Neural cell (in vitro differentiated cells): ENCODE measurements at regions not wholly inside any gene's neighbourhood (a gene's known extent, or its start where the extent isn't known, plus 50 kb on each side); places are given as distances from the start of the nearest gene placed in this dataset.

ENCODE experiments used
- H2AFZ ChIP-seq: fragments of 200-600, 300-800 bp; sonication (generic), shearing (Covaris generic); 2 replicates; pipeline ENCODE4 v1.6.0; 2014; ENCODE audit warnings: low read depth, mild to moderate bottlenecking, antibody characterized with exemption, low read length, moderate library complexity
- H3F3A ChIP-seq: fragments of 200-600 bp; shearing (Covaris generic); 2 replicates; pipeline ENCODE4 v1.6.1; 2016; ENCODE audit warnings: mild to moderate bottlenecking, moderate library complexity, mixed read lengths, antibody characterized with exemption, low read length; ENCODE audit not compliant: insufficient read depth, poor library complexity, severe bottlenecking
- H3K27ac ChIP-seq: fragments of 200-600, 300-800 bp; sonication (generic), shearing (Covaris generic); 2 replicates; pipeline ENCODE4 v1.5.1; 2014; ENCODE audit warnings: mild to moderate bottlenecking, low read length, moderate library complexity
- H3K27me3 ChIP-seq: fragments of 300-800, 200-600 bp; sonication (generic), shearing (Covaris generic); 2 replicates; pipeline ENCODE4 v1.6.0; 2014; ENCODE audit warnings: mild to moderate bottlenecking, low read depth, low read length, moderate library complexity; ENCODE audit not compliant: insufficient read depth
- H3K36me3 ChIP-seq: fragments of 300-800, 200-600 bp; sonication (generic), shearing (Covaris generic); 2 replicates; pipeline ENCODE4 v1.5.1; 2014; ENCODE audit warnings: mild to moderate bottlenecking, antibody characterized with exemption, low read length, moderate library complexity; ENCODE audit not compliant: insufficient read depth
- H3K4me2 ChIP-seq: fragments of 300-800, 200-600 bp; sonication (generic), shearing (Covaris generic); 2 replicates; pipeline ENCODE4 v1.6.0; 2014; ENCODE audit warnings: mild to moderate bottlenecking, low read length
- H3K4me3 ChIP-seq: fragments of 300-800, 200-600 bp; sonication (generic), shearing (Covaris generic); 2 replicates; pipeline ENCODE4 v1.5.1; 2014; ENCODE audit warnings: mild to moderate bottlenecking, low read length, moderate library complexity
- H3K79me2 ChIP-seq: fragments of 200-600 bp; shearing (Covaris generic); replicated peaks from 2 replicates; pipeline ENCODE4 v1.6.0; 2014; ENCODE audit warnings: mild to moderate bottlenecking, low read length, moderate library complexity; ENCODE audit not compliant: insufficient read depth
- H3K9ac ChIP-seq: fragments of 300-800, 200-600 bp; sonication (generic), shearing (Covaris generic); 2 replicates; pipeline ENCODE4 v1.6.1; 2016; ENCODE audit warnings: mild to moderate bottlenecking, low read length, mixed read lengths
- H3K9me2 ChIP-seq: fragments of 200-600 bp; shearing (Covaris generic); 2 replicates; pipeline ENCODE4 v1.6.1; 2016; ENCODE audit warnings: mild to moderate bottlenecking, low read length, mixed read lengths; ENCODE audit not compliant: insufficient read depth
- H3K9me3 ChIP-seq: fragments of 200-600, 300-800 bp; sonication (generic), shearing (Covaris generic); 2 replicates; pipeline ENCODE4 v1.6.1; 2016; ENCODE audit warnings: mild to moderate bottlenecking, mixed run types, low read length, moderate library complexity, mixed read lengths
- H4K20me1 ChIP-seq: fragments of 200-600 bp; shearing (Covaris generic); 2 replicates; pipeline ENCODE4 v1.6.1; 2016; ENCODE audit warnings: mild to moderate bottlenecking, mixed run types; ENCODE audit not compliant: insufficient read depth
- CTCF ChIP-seq: fragments of 450-650 bp; IDR thresholded peaks from 2 replicates; pipeline ENCODE4 v1.5.1; 2014; ENCODE audit warnings: antibody characterized with exemption, mild to moderate bottlenecking, moderate library complexity; ENCODE audit not compliant: poor library complexity, severe bottlenecking
- EP300 ChIP-seq: fragments of 450-650 bp; conservative IDR thresholded peaks from 2 replicates; pipeline ENCODE4 v1.6.1; 2014; ENCODE audit warnings: antibody characterized with exemption, mild to moderate bottlenecking, moderate library complexity; ENCODE audit not compliant: poor library complexity, severe bottlenecking
- EZH2 ChIP-seq: fragments of 200-600, 300-800 bp; shearing (Covaris generic), sonication (generic); IDR thresholded peaks from 2 replicates; pipeline ENCODE4 v1.6.1; 2014; ENCODE audit warnings: antibody characterized with exemption, low read length, borderline replicate concordance, mild to moderate bottlenecking; ENCODE audit not compliant: insufficient read depth, poor library complexity, severe bottlenecking
- MXI1 ChIP-seq: fragments of 450-650 bp; conservative IDR thresholded peaks from 2 replicates; pipeline ENCODE4 v1.6.1; 2014; ENCODE audit warnings: antibody characterized with exemption, mild to moderate bottlenecking; ENCODE audit not compliant: poor library complexity, severe bottlenecking
- POLR2AphosphoS5 ChIP-seq: IDR thresholded peaks from 2 replicates; pipeline ENCODE4 v1.6.1; 2012
- RAD21 ChIP-seq: fragments of 450-650 bp; conservative IDR thresholded peaks from 2 replicates; pipeline ENCODE4 v1.6.1; 2014; ENCODE audit warnings: antibody characterized with exemption, mild to moderate bottlenecking, moderate library complexity
- REST ChIP-seq: IDR thresholded peaks from 2 replicates; pipeline ENCODE4 v1.6.1; 2012; ENCODE audit warnings: borderline replicate concordance
- SMC3 ChIP-seq: fragments of 450-650 bp; conservative IDR thresholded peaks from 2 replicates; pipeline ENCODE4 v1.6.1; 2014; ENCODE audit warnings: antibody characterized with exemption, mild to moderate bottlenecking, moderate library complexity; ENCODE audit not compliant: poor library complexity
- TAF1 ChIP-seq: IDR thresholded peaks from 2 replicates; pipeline ENCODE4 v1.6.1; 2012; ENCODE audit warnings: low read depth

GRCh38 chr3:68025189-68025588 is 370.8 kb upstream of the SUCLG2 start:
- no peaks in the 10 kb centered on the region for H4K20me1 ChIP-seq

GRCh38 chr3:68019876-68020275 is 365.5 kb upstream of the SUCLG2 start:
- H3K4me2 ChIP-seq = no peak overlapping the region

More at GRCh38 chr3:68025189-68025588, 370.8 kb upstream of the SUCLG2 start:
- Histone ChIP-seq H3K9me3 (no peaks in the 10 kb centered on the region), H3K4me3 (no peak overlapping the region), H3K27ac (no peak overlapping the region), H3K36me3 (no peaks in the 10 kb centered on the region), H2AFZ (no peak overlapping the region), H3K79me2 (no peaks in the 10 kb centered on the region), H3K27me3 (no peaks in the 10 kb centered on the region), H3K4me2 (no peak overlapping the region), H3F3A (no peaks in the 10 kb centered on the region), H3K9me2 (no peaks in the 10 kb centered on the region), H3K9ac (no peak overlapping the region)
- TF ChIP-seq TAF1 = no peak
- no peak for TF ChIP-seq POLR2AphosphoS5
- no peak for TF ChIP-seq RAD21
- TF ChIP-seq CTCF = no peak

More at GRCh38 chr3:68019876-68020275, 365.5 kb upstream of the SUCLG2 start:
- TF ChIP-seq POLR2AphosphoS5 (no peak), CTCF (no peak), REST (no peak), MXI1 (no peak), EP300 (no peak), SMC3 (no peak), TAF1 (no peak), RAD21 (no peak), EZH2 (no peak)
- no peaks in the 10 kb centered on the region for H3K9me3 ChIP-seq
- H3K4me3 ChIP-seq = no peak overlapping the region
- no peaks in the 10 kb centered on the region for H3K9me2 ChIP-seq
- no peaks in the 10 kb centered on the region for H3K79me2 ChIP-seq
- H2AFZ ChIP-seq = no peak overlapping the region
- H3K27ac ChIP-seq = no peak overlapping the region
- no peak overlapping the region for H3K9ac ChIP-seq
- H3K36me3 ChIP-seq = no peaks in the 10 kb centered on the region
- H3F3A ChIP-seq = no peaks in the 10 kb centered on the region
- no peaks in the 10 kb centered on the region for H3K27me3 ChIP-seq
- no peaks in the 10 kb centered on the region for H4K20me1 ChIP-seq
